ENCODE measurements at regions not wholly inside any gene's neighbourhood (a gene's known extent, or its start where the extent isn't known, plus 50 kb on each side); places are given as distances from the start of the nearest gene placed in this dataset.
A peak's percentile ranks its signal among the peaks of the same experiment; 100 is the strongest.

GRCh38 chr20:43305749-43306148, 116.0 kb upstream of the PTPRT start:
- DNase-seq = no peak

- no peak for DNase-seq
These were observed 114.9 kb upstream of the PTPRT start for GRCh38 chr20:43304598-43304997.

- no peak for DNase-seq
These were observed 113.2 kb upstream of the PTPRT start for GRCh38 chr20:43302936-43303335.

- DNase-seq = no peak
These were observed 111.2 kb upstream of the PTPRT start for GRCh38 chr20:43300901-43301300.

GRCh38 chr20:43295781-43296180, 106.1 kb upstream of the PTPRT start:
- DNase-seq = peak; percentile 60 to 64

GRCh38 chr20:43295263-43295662, 105.6 kb upstream of the PTPRT start:
- DNase-seq = no peak

GRCh38 chr20:43294031-43294430, 104.3 kb upstream of the PTPRT start:
- no peak for DNase-seq

GRCh38 chr20:43293068-43293786, 103.5 kb upstream of the PTPRT start:
- DNase-seq = no peak

- no peak for DNase-seq
These were observed 102.5 kb upstream of the PTPRT start for GRCh38 chr20:43292222-43292621.

- no peak for DNase-seq
These were observed 97.9 kb upstream of the PTPRT start for GRCh38 chr20:43287637-43288036.

GRCh38 chr20:43285170-43285569, 95.5 kb upstream of the PTPRT start:
- no peak for DNase-seq

GRCh38 chr20:43284486-43284885, 94.8 kb upstream of the PTPRT start:
- no peak for DNase-seq

GRCh38 chr20:43283126-43283525, 93.4 kb upstream of the PTPRT start:
- DNase-seq = no peak

- DNase-seq = peak in 1 of 2 experiments; percentile 14
These were observed 82.3 kb upstream of the PTPRT start for GRCh38 chr20:43271980-43272379.

- no peak for DNase-seq
These were observed 75.7 kb upstream of the PTPRT start for GRCh38 chr20:43265449-43265848.

- no peak for DNase-seq
These were observed 73.5 kb upstream of the PTPRT start for GRCh38 chr20:43263226-43263625.

- no peak for DNase-seq
These were observed 72.6 kb upstream of the PTPRT start for GRCh38 chr20:43262341-43262740.

- DNase-seq = no peak
These were observed 66.2 kb upstream of the PTPRT start for GRCh38 chr20:43255877-43256276.

- no peak for DNase-seq
These were observed 63.1 kb upstream of the PTPRT start for GRCh38 chr20:43252761-43253160.

GRCh38 chr20:43248341-43248740, 58.6 kb upstream of the PTPRT start:
- no peak for DNase-seq

- DNase-seq = no peak
These were observed 57.7 kb upstream of the PTPRT start for GRCh38 chr20:43247361-43247760.

GRCh38 chr20:43244647-43245046, 54.9 kb upstream of the PTPRT start:
- no peak for DNase-seq

- DNase-seq = peak; percentile 61 to 89
These were observed 54.1 kb upstream of the PTPRT start for GRCh38 chr20:43243672-43244269.

- no peak for DNase-seq
These were observed 51.5 kb upstream of the PTPRT start for GRCh38 chr20:43241057-43241702.
